LNCaP clone FGC (cell line): ENCODE measurements at regions not wholly inside any gene's neighbourhood (a gene's known extent, or its start where the extent isn't known, plus 50 kb on each side); places are given as distances from the start of the nearest gene placed in this dataset.
"Not testable (repeated sequence)": the region's sequence is repeated elsewhere in the genome, so short reads cannot be mapped to it uniquely, and the experiment has no call there.

Experiments used
- DNase-seq: peaks from one replicate; pipeline ENCODE4 v3.0.0-alpha.2; 2011; ENCODE audit warnings: low read depth
- H3K4me3 ChIP-seq: 2 replicates; pipeline ENCODE4 v1.5.1; 2011; ENCODE audit warnings: mild to moderate bottlenecking, low read depth, low read length, control low read depth
- CTCF ChIP-seq: IDR thresholded peaks from 2 replicates; pipeline ENCODE4 v1.5.1; 2012; ENCODE audit warnings: mild to moderate bottlenecking; ENCODE audit not compliant: control insufficient read depth, insufficient read depth; ENCODE audit errors: extremely low read depth

GRCh38 chr4:45275862-45276261 lies 549.5 kb upstream of the GNPDA2 start:
- no peak overlapping the region for H3K4me3 ChIP-seq
- no peak for DNase-seq
- TF ChIP-seq CTCF = no peak

- not testable (repeated sequence) for DNase-seq, H3K4me3 ChIP-seq
Observed at GRCh38 chr4:45248106-45248505, 521.8 kb upstream of the GNPDA2 start.

- TF ChIP-seq CTCF = no peak
- no peak overlapping the region for H3K4me3 ChIP-seq
- DNase-seq = no peak
Observed at GRCh38 chr4:45241976-45242375, 515.6 kb upstream of the GNPDA2 start.

- no peak for DNase-seq
- TF ChIP-seq CTCF = no peak
Observed at GRCh38 chr4:45229206-45229605, 502.9 kb upstream of the GNPDA2 start.

GRCh38 chr4:45215976-45216542 lies 489.7 kb upstream of the GNPDA2 start:
- H3K4me3 ChIP-seq = no peak overlapping the region
- no peak for TF ChIP-seq CTCF
- DNase-seq = no peak

More at GRCh38 chr4:45229206-45229605, 502.9 kb upstream of the GNPDA2 start:
- no peak overlapping the region for H3K4me3 ChIP-seq

GRCh38 chr4:45208476-45208875 lies 482.1 kb upstream of the GNPDA2 start:
- DNase-seq, H3K4me3 ChIP-seq: not testable (repeated sequence)

GRCh38 chr4:45207864-45208331 lies 481.5 kb upstream of the GNPDA2 start:
- H3K4me3 ChIP-seq, DNase-seq: not testable (repeated sequence)

GRCh38 chr4:45207241-45207863 lies 481.0 kb upstream of the GNPDA2 start:
- not testable (repeated sequence) for DNase-seq, H3K4me3 ChIP-seq

GRCh38 chr4:45199736-45200135 lies 473.4 kb upstream of the GNPDA2 start:
- no peak for DNase-seq
- H3K4me3 ChIP-seq = no peak overlapping the region
- no peak for TF ChIP-seq CTCF
